Pancreas (tissue), 10 donors: ENCODE measurements at regions not wholly inside any gene's neighbourhood (a gene's known extent, or its start where the extent isn't known, plus 50 kb on each side); places are given as distances from the start of the nearest gene placed in this dataset.

Experiments
- ATAC-seq, 4 donors: fragments of 200-7000 bp; cut with Tn5 transposase; one replicate each; pipeline versions ENCODE4 v1.8.0 to v1.9.1; 2020; ENCODE audit warnings: mild to moderate bottlenecking in 4 of 4, moderate library complexity in 4 of 4
- DNase-seq, 6 donors: peaks; one replicate each; pipeline ENCODE4 v3.0.0-alpha.2; 2020
- FAIRE-seq: peaks from 2 replicates; lab custom pipeline; 2012; peaks lifted over from hg19 to GRCh38; lab: Jason Lieb, UNC
- H3K27ac ChIP-seq, 4 donors: fragments of 200-600 bp; sonication (generic); 1 replicate in 3 of 4; 2 replicates in 1 of 4; pipeline versions ENCODE4 v1.5.0 to v1.8.0; 2020
- H3K27me3 ChIP-seq, 4 donors: fragments of 200-600 bp; one replicate each; pipeline ENCODE4 v1.8.0; 2021
- H3K36me3 ChIP-seq, 3 donors: fragments of 200-600 bp; sonication (generic) in 1 of 3; one replicate each; pipeline versions ENCODE4 v1.5.0 to v1.8.0; 2020 to 2021
- H3K4me1 ChIP-seq, 3 donors: fragments of 200-600 bp; one replicate each; pipeline ENCODE4 v1.8.0; 2021
- H3K4me3 ChIP-seq, 4 donors: fragments of 200-600 bp; sonication (generic) in 2 of 4; one replicate each; pipeline versions ENCODE4 v1.5.0 to v1.8.0; 2020 to 2021
- H3K9me3 ChIP-seq, 4 donors: fragments of 200-600 bp; one replicate each; pipeline ENCODE4 v1.8.0; 2021
- WGBS, 2 donors: extraction: QIAGEN DNeasy Blood & Tissue Kit; methylation state at CpG; one replicate each; pipeline ENCODE4 v1.1.7; 2013; 5-methylcytosine and 5-hydroxymethylcytosine counted together
- intact Hi-C, 3 donors: fragments of 100-400 bp; cut with DNase I; formaldehyde crosslinking; loops; one replicate each; pipeline versions ENCODE4 v1.11.1 to v1.14.2; 2022
- TF ChIP-seq, protein P1 (sequence below), 4 donors: fragments of 200-600 bp; sonication (generic) in 3 of 4; IDR thresholded peaks; one replicate each; pipeline versions ENCODE4 v1.5.0 to v1.8.0; 2021; ENCODE audit warnings: antibody characterized with exemption in 4 of 4
- donor health status: healthy with polysubstance abuse.
- donor health status: DM: no; HTN: no; CAD: no; lungs with moderate emphysema.
- donor health status: DM: no; HTN: no; CAD: no.
- donor health status: control.
- donor health status: control.
- donor health status: Bipolar disorder and iron deficiency.
- donor health status: DM: yes; HTN: yes; CAD: no.
- donor health status: DM: no; HTN: no; CAD: no.
- donor health status: DM: no; HTN: no; CAD: no.
- donor health status: DM: yes; HTN: yes; CAD: no.

DNA sequence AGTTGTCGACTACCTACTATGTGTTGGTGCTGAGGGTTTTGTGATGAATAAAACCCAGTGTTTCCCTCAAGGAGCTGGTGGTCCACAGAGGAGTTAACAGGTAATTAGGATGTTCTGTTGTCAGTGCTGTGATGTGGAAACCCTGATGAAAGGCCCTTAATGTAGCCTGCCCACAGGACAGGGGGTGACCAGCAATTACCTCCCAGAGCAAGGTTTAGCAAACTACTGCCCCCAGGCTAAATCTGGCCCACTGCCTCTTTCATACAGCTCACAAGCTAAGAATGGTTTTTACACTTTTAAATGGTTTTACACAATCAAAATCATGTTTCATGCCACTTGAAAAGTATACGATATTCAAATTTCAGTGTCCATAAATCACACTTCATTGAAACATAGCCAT lies 536.2 kb downstream of the MIAT start:
- Histone ChIP-seq H3K9me3 (no peaks in the 10 kb centered on the region), H3K4me3 (no peak overlapping the region), H3K27ac (no peak overlapping the region), H3K36me3 (no peaks in the 10 kb centered on the region), H3K27me3 (no peaks in the 10 kb centered on the region), H3K4me1 (no peaks in the 10 kb centered on the region)
- no peak for FAIRE-seq
- ATAC-seq: no peak
- intact Hi-C loops: no loop called here
- 75 to 85% methylated on average over 2 of the region's 2 CpGs for WGBS, 2 donors
- TF ChIP-seq, protein P1, sequence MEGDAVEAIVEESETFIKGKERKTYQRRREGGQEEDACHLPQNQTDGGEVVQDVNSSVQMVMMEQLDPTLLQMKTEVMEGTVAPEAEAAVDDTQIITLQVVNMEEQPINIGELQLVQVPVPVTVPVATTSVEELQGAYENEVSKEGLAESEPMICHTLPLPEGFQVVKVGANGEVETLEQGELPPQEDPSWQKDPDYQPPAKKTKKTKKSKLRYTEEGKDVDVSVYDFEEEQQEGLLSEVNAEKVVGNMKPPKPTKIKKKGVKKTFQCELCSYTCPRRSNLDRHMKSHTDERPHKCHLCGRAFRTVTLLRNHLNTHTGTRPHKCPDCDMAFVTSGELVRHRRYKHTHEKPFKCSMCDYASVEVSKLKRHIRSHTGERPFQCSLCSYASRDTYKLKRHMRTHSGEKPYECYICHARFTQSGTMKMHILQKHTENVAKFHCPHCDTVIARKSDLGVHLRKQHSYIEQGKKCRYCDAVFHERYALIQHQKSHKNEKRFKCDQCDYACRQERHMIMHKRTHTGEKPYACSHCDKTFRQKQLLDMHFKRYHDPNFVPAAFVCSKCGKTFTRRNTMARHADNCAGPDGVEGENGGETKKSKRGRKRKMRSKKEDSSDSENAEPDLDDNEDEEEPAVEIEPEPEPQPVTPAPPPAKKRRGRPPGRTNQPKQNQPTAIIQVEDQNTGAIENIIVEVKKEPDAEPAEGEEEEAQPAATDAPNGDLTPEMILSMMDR (IDR thresholded peaks at IDR 0.05): no peak
- no peak for DNase-seq

DNA sequence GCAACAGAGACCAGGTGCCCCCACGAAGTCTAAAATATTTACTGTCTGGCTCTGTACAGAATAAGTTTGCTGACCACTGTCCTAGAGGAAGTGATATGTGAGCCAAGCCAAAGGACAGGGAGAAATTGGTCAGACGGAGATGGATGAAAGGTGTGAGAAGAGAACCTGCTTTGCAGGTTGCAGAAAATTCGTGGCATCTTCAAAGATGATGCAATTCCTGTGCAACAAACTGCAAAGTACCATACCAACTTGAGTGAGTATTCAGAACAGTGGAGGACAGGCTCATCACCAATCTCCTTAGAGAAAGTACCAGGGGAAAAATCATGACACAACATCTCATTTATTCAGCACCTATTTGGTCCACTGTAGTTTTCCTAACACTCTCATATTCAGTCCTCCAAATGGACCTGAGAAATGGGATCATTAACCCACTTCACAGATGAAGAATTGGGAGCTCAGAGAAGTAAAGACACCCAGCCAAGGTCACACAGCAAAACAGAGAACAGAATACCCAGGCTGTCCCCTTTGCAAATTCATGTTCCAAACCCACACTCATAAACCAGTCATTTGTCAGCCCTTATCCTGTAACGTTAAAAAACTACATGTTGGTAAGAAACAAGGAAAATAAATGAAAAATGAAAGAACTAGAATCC lies 536.8 kb downstream of the MIAT start:
- DNase-seq (no peak), FAIRE-seq (no peak), ATAC-seq (no peak)
- Histone ChIP-seq H3K36me3 (no peaks in the 10 kb centered on the region), H3K4me1 (no peaks in the 10 kb centered on the region), H3K4me3 (no peak overlapping the region), H3K27ac (no peak overlapping the region), H3K9me3 (no peaks in the 10 kb centered on the region), H3K27me3 (no peaks in the 10 kb centered on the region)
- intact Hi-C loops: no loop called here
- TF ChIP-seq, protein P1 (IDR thresholded peaks at IDR 0.05): no peak
- 35 to 38% methylated on average over 4 of the region's 4 CpGs for WGBS, 2 donors

DNA sequence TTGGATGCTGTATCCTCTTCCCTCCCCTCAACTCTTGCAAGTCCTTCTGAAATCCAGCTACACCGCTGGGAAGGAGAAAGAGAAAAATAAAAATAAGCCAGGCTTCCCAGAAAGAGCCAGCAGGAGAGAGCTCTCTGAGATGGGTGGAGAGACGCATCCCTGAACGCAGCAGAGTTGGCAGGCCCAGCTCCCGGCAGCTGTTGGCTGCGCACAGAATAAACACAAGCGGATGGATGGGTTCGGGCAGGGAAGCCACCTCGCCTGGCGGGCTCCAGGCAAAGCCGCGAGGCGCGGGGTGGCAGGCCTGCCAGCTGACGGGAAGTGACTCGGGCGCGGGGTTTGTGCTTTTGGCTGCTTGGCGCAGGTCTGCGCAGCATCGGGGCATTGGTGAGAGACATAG lies 537.7 kb downstream of the MIAT start:
- DNase-seq (no peak), FAIRE-seq (no peak), ATAC-seq (no peak)
- TF ChIP-seq, protein P1 (IDR thresholded peaks at IDR 0.05): no peak
- WGBS, 2 donors: 78 to 79% methylated on average over 20 of the region's 20 CpGs
- Histone ChIP-seq H3K36me3 (no peaks in the 10 kb centered on the region), H3K27me3 (no peaks in the 10 kb centered on the region), H3K27ac (no peak overlapping the region), H3K4me3 (no peak overlapping the region), H3K9me3 (no peaks in the 10 kb centered on the region), H3K4me1 (no peaks in the 10 kb centered on the region)
- intact Hi-C loops: no loop called here

DNA sequence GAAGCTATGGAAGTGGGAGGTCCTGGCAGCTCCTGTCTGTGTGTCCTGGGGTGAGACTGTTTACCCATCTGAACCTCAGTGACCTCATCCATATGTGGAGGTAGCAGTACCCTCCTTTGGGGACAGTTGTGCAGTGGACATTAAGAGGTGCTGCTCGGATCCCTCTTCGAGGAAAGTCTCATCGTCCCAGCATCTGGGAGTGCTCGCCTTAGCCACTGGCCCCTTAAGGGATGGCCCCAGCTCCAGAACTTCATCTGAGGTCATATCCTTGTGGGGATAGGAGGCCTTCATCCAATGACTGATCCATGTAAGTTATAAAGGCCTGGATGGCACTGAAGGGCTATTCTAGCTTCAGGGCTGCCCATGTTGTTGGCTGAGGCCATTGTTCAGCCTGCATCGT lies 538.1 kb downstream of the MIAT start:
- Histone ChIP-seq H3K4me3 (no peak overlapping the region), H3K27ac (no peak overlapping the region), H3K4me1 (no peaks in the 10 kb centered on the region), H3K9me3 (no peaks in the 10 kb centered on the region), H3K36me3 (no peaks in the 10 kb centered on the region), H3K27me3 (no peaks in the 10 kb centered on the region)
- FAIRE-seq: no peak
- TF ChIP-seq, protein P1 (IDR thresholded peaks at IDR 0.05): no peak
- DNase-seq: no peak
- no peak for ATAC-seq
- intact Hi-C loops: no loop called here
- 81 to 93% methylated on average over 5 of the region's 5 CpGs for WGBS, 2 donors

DNA sequence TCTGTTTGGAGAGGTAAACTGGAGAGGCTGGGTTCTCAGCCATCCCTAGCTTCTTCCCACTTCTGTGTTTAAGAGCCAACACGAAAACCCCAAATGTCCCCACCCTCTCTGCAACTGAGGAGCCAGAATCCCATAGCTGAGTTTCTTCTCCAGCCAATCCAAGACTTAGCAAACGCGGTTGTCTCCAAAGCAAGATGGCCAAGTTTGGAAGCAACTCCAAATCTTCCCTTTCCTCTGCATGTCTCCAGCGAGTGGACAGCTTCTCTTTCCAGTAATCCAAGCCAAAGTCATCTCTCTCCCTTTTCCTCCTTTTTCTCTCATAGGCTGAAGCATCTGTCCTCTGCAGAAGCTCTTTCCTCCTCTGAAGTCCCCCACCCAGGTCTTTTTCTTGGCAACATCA lies 539.2 kb downstream of the MIAT start:
- Histone ChIP-seq H3K4me3 (no peak overlapping the region), H3K27me3 (no peaks in the 10 kb centered on the region), H3K27ac (no peak overlapping the region), H3K9me3 (no peaks in the 10 kb centered on the region), H3K36me3 (no peaks in the 10 kb centered on the region), H3K4me1 (no peaks in the 10 kb centered on the region)
- intact Hi-C loops: no loop called here
- ATAC-seq (no peak), FAIRE-seq (no peak), DNase-seq (no peak)
- 58 to 76% methylated on average over 4 of the region's 4 CpGs for WGBS, 2 donors
- TF ChIP-seq, protein P1 (IDR thresholded peaks at IDR 0.05): no peak
